Kidney (tissue), 13 donors: ENCODE measurements at regions not wholly inside any gene's neighbourhood (a gene's known extent, or its start where the extent isn't known, plus 50 kb on each side); places are given as distances from the start of the nearest gene placed in this dataset.

Experiments
- DNase-seq, 5 donors: peaks; one replicate each; pipeline ENCODE4 v3.0.0-alpha.2; 2013 to 2020
- FAIRE-seq: peaks from 2 replicates; lab custom pipeline; 2012; peaks lifted over from hg19 to GRCh38; lab: Jason Lieb, UNC
- H3K27ac ChIP-seq, 2 donors: one replicate each; pipeline ENCODE4 v1.7.0; 2013; ENCODE audit warnings: low read depth in 2 of 2, low read length in 2 of 2, inconsistent platforms in 1 of 2
- H3K27me3 ChIP-seq: one replicate; pipeline ENCODE4 v1.7.1; 2013; ENCODE audit warnings: low read length, inconsistent platforms; ENCODE audit not compliant: control insufficient read depth, insufficient read depth
- H3K36me3 ChIP-seq, 3 donors: one replicate each; pipeline versions ENCODE4 v1.7.0 to v1.7.1; 2013; ENCODE audit warnings: low read length in 3 of 3, control low read depth in 1 of 3, inconsistent platforms in 1 of 3; ENCODE audit not compliant: insufficient read depth in 3 of 3, control insufficient read depth in 2 of 3
- H3K4me1 ChIP-seq, 3 donors: one replicate each; pipeline versions ENCODE4 v1.7.0 to v1.7.1; 2013; ENCODE audit warnings: low read length in 3 of 3, inconsistent platforms in 1 of 3, low read depth in 1 of 3; ENCODE audit not compliant: control insufficient read depth in 2 of 3, insufficient read depth in 2 of 3
- H3K4me3 ChIP-seq, 3 donors: one replicate each; pipeline versions ENCODE4 v1.7.0 to v1.8.1; 2013; ENCODE audit warnings: low read length in 3 of 3, control low read depth in 1 of 3, inconsistent platforms in 1 of 3
- H3K9ac ChIP-seq, 3 donors: one replicate each; pipeline versions ENCODE4 v1.7.0 to v1.7.1; 2013; ENCODE audit warnings: low read length in 3 of 3, control low read depth in 1 of 3, inconsistent platforms in 1 of 3
- H3K9me3 ChIP-seq, 3 donors: one replicate each; pipeline versions ENCODE4 v1.7.0 to v1.7.1; 2013; ENCODE audit warnings: low read length in 3 of 3, control low read depth in 1 of 3, inconsistent platforms in 1 of 3; ENCODE audit not compliant: control insufficient read depth in 2 of 3, insufficient read depth in 1 of 3
- intact Hi-C: fragments of 100-400 bp; cut with DNase I; formaldehyde crosslinking; loops from one replicate; pipeline ENCODE4 v1.11.1; 2022
- TF ChIP-seq, protein P1 (sequence below): IDR thresholded peaks from 3 replicates; pipeline ENCODE4 v1.5.1; 2012; ENCODE audit warnings: mild to moderate bottlenecking, moderate library complexity, borderline replicate concordance; ENCODE audit not compliant: insufficient read depth; ENCODE audit errors: extremely low read depth
- donor health status: control.
- donor health status: control.
- donor health status: control.
- donor health status: control.
- donor health status: control.
- donor health status: DM: yes; HTN: yes; CAD: no.
- donor health status: Normal renal cell carcinoma (clear cell type).

DNA sequence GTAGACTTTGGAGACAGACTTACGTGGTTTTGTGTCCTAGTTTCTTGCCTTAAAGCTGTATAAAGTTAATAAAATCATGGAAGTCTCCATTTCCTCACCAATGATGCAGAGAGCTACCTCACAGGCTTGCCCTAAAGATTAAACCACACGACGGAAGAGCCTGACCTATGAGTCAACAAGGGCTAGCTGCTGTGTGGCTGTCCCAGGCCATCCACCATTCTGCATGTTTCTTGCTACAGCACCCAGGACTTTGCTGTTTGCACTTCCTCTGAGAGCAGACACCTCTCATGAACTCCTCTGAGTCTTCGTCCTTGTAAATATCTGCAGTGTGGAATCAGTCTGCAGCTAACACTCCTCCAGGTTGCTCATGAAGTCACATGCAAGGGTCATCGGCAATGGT, 160.0 kb upstream of the TRIB2 start:
- no peak for FAIRE-seq

DNA sequence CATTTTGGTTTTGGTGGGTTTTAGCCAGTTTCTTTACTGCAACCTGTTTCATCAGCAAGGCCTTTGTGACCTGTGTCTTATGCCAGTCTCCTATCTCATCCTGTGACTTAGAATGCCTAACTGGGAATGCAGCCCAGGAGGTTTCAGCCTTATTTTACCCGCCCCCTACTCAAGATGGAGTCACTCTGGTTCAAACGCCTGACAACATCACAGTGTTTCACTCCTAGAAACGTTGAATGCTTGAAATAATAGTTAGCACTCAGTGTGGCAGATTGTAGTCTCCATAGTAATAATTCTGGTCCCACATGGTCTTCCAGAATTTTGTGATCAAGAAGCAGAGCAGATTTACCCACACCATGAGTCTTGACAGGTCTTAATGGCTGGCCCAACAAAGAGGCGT, 159.0 kb upstream of the TRIB2 start:
- no peak for FAIRE-seq
- H3K9me3 ChIP-seq, result no peaks in the 10 kb centered on the region
- TF ChIP-seq, protein P1, sequence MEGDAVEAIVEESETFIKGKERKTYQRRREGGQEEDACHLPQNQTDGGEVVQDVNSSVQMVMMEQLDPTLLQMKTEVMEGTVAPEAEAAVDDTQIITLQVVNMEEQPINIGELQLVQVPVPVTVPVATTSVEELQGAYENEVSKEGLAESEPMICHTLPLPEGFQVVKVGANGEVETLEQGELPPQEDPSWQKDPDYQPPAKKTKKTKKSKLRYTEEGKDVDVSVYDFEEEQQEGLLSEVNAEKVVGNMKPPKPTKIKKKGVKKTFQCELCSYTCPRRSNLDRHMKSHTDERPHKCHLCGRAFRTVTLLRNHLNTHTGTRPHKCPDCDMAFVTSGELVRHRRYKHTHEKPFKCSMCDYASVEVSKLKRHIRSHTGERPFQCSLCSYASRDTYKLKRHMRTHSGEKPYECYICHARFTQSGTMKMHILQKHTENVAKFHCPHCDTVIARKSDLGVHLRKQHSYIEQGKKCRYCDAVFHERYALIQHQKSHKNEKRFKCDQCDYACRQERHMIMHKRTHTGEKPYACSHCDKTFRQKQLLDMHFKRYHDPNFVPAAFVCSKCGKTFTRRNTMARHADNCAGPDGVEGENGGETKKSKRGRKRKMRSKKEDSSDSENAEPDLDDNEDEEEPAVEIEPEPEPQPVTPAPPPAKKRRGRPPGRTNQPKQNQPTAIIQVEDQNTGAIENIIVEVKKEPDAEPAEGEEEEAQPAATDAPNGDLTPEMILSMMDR, result no peak
- no peaks in the 10 kb centered on the region for H3K36me3 ChIP-seq
- intact Hi-C loops, result no loop called here
- no peak overlapping the region for H3K27ac ChIP-seq
- no peak overlapping the region for H3K4me3 ChIP-seq
- DNase-seq, result no peak
- H3K4me1 ChIP-seq, result peaks cover 0 to 7% (median 0%) of the 10 kb centered on the region in 3 donors
- no peaks in the 10 kb centered on the region for H3K27me3 ChIP-seq
- H3K9ac ChIP-seq, result no peak overlapping the region

More for the DNA sequence above, 160.0 kb upstream of the TRIB2 start:
- H3K36me3 ChIP-seq, result no peaks in the 10 kb centered on the region
- H3K9me3 ChIP-seq, result no peaks in the 10 kb centered on the region
- TF ChIP-seq, protein P1, result no peak
- no peak overlapping the region for H3K9ac ChIP-seq
- no peak overlapping the region for H3K4me3 ChIP-seq
- peaks cover 0 to 7% (median 0%) of the 10 kb centered on the region in 3 donors for H3K4me1 ChIP-seq
- intact Hi-C loops, result no loop called here
- H3K27me3 ChIP-seq, result no peaks in the 10 kb centered on the region
- no peak for DNase-seq
- H3K27ac ChIP-seq, result no peak overlapping the region

DNA sequence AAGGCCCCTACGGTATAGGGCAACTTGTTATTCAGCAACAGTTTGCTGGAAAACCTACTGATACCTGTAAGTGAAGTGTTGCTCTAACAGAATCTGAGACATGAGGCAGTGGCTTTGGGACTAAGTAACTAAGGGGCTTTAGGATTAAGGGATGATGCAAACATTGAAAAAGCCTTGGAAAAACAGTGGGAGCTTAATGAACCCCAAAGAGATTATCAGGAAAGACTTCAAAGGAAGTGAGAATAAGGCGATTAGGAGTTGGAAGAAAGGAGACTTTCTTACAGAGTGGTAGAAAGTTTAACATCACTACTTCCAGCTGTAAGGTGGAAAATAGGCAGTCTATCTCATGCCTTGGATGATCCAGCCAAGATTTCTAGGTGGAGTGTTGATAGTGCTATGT, 158.2 kb upstream of the TRIB2 start:
- H3K9ac ChIP-seq, result no peak overlapping the region
- H3K4me1 ChIP-seq, result peaks cover 0 to 7% (median 0%) of the 10 kb centered on the region in 3 donors
- no peaks in the 10 kb centered on the region for H3K36me3 ChIP-seq
- TF ChIP-seq, protein P1, result no peak
- no peak overlapping the region for H3K4me3 ChIP-seq
- intact Hi-C loops, result no loop called here
- DNase-seq (no peak), FAIRE-seq (no peak)
- no peaks in the 10 kb centered on the region for H3K9me3 ChIP-seq
- no peaks in the 10 kb centered on the region for H3K27me3 ChIP-seq
- H3K27ac ChIP-seq, result no peak overlapping the region

DNA sequence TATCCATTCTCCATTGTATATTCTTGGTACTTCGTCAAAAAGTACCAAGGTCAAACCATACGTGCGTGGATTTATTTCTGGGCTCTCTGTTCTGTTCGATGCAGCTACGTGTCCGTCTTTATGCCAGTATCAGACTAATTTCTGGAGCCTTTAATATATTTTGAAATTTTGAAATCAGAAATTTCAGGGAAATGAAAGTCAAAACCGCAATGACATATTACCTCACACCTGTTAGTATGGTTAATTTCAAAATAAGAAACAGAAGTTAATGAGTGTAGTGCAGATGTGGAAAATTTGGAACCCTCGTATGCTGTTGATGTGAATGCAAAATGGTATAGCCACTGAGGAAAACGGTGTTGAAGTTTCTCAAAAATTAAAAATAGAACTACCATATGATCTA, 156.1 kb upstream of the TRIB2 start:
- TF ChIP-seq, protein P1, result no peak
- no peaks in the 10 kb centered on the region for H3K36me3 ChIP-seq
- H3K4me3 ChIP-seq, result no peak overlapping the region
- no peak overlapping the region for H3K27ac ChIP-seq
- no peaks in the 10 kb centered on the region for H3K4me1 ChIP-seq
- intact Hi-C loops, result no loop called here
- H3K27me3 ChIP-seq, result no peaks in the 10 kb centered on the region
- no peak overlapping the region for H3K9ac ChIP-seq
- H3K9me3 ChIP-seq, result no peaks in the 10 kb centered on the region
- no peak for FAIRE-seq
- DNase-seq, result no peak
